H9 (cell line): ENCODE measurements at regions not wholly inside any gene's neighbourhood (a gene's known extent, or its start where the extent isn't known, plus 50 kb on each side); places are given as distances from the start of the nearest gene placed in this dataset.

Experiments used
- DNase-seq: peaks from one replicate; pipeline ENCODE4 v3.0.0-alpha.2; 2017
- H2AFZ ChIP-seq: one replicate; pipeline ENCODE4 v1.6.1; 2013; ENCODE audit warnings: mild to moderate bottlenecking, low read length, control low read depth, moderate library complexity
- H2AK5ac ChIP-seq: 2 replicates; pipeline ENCODE4 v1.6.1; 2013; ENCODE audit warnings: low read length, control low read depth, mixed read lengths; ENCODE audit not compliant: insufficient read length
- H2BK120ac ChIP-seq: one replicate; pipeline ENCODE4 v1.6.1; 2013; ENCODE audit warnings: low read depth, mild to moderate bottlenecking, low read length, control low read depth, inconsistent platforms; ENCODE audit not compliant: poor library complexity, severe bottlenecking
- H2BK12ac ChIP-seq: 2 replicates; pipeline ENCODE4 v1.6.1; 2013; ENCODE audit warnings: low read length, control low read depth, mixed read lengths, low read depth; ENCODE audit not compliant: insufficient read length
- H2BK15ac ChIP-seq: 2 replicates; pipeline ENCODE4 v1.6.1; 2013; ENCODE audit warnings: low read depth, low read length, control low read depth
- H2BK20ac ChIP-seq: one replicate; pipeline ENCODE4 v1.6.1; 2013; ENCODE audit warnings: low read depth, mild to moderate bottlenecking, low read length, control low read depth, inconsistent platforms; ENCODE audit not compliant: poor library complexity, severe bottlenecking
- H2BK5ac ChIP-seq: 2 replicates; pipeline ENCODE4 v1.6.1; 2013; ENCODE audit warnings: low read length, control low read depth, mixed read lengths; ENCODE audit not compliant: insufficient read length
- H3K14ac ChIP-seq: 2 replicates; pipeline ENCODE4 v1.6.1; 2013; ENCODE audit warnings: low read length, control low read depth; ENCODE audit not compliant: insufficient read depth
- H3K18ac ChIP-seq: 2 replicates; pipeline ENCODE4 v1.6.1; 2013; ENCODE audit warnings: low read depth, mild to moderate bottlenecking, mixed read lengths, low read length, control low read depth; ENCODE audit not compliant: insufficient read length
- H3K23ac ChIP-seq: 2 replicates; pipeline ENCODE4 v1.6.1; 2013; ENCODE audit warnings: low read length, control low read depth, mixed read lengths, low read depth; ENCODE audit not compliant: insufficient read length
- H3K23me2 ChIP-seq: 2 replicates; pipeline ENCODE4 v1.6.1; 2013; ENCODE audit warnings: low read depth, mild to moderate bottlenecking, mixed read lengths, low read length, control low read depth; ENCODE audit not compliant: insufficient read length, poor library complexity, severe bottlenecking
- H3K27ac ChIP-seq: 2 replicates; pipeline ENCODE4 v1.5.1; 2013; ENCODE audit warnings: low read length, control low read depth, mixed read lengths, low read depth; ENCODE audit not compliant: insufficient read length
- H3K27me3 ChIP-seq: 2 replicates; pipeline ENCODE4 v1.6.1; 2013; ENCODE audit warnings: low read length, control low read depth, inconsistent platforms; ENCODE audit not compliant: insufficient read depth
- H3K4ac ChIP-seq: 2 replicates; pipeline ENCODE4 v1.6.1; 2013; ENCODE audit warnings: low read depth, mild to moderate bottlenecking, control low read depth, inconsistent platforms, low read length, moderate library complexity
- H3K4me1 ChIP-seq: 2 replicates; pipeline ENCODE4 v1.6.1; 2013; ENCODE audit warnings: low read length, control low read depth, inconsistent platforms; ENCODE audit not compliant: insufficient read depth
- H3K4me2 ChIP-seq: 2 replicates; pipeline ENCODE4 v1.6.1; 2013; ENCODE audit warnings: low read length, control low read depth, mixed read lengths; ENCODE audit not compliant: insufficient read length, insufficient read depth
- H3K56ac ChIP-seq: 2 replicates; pipeline ENCODE4 v1.6.1; 2013; ENCODE audit warnings: low read depth, mild to moderate bottlenecking, mixed read lengths, low read length, control low read depth; ENCODE audit not compliant: insufficient read length
- H3K79me1 ChIP-seq: 2 replicates; pipeline ENCODE4 v1.6.1; 2013; ENCODE audit warnings: low read depth, mild to moderate bottlenecking, moderate library complexity, low read length, control low read depth, inconsistent platforms; ENCODE audit not compliant: insufficient read depth, poor library complexity, severe bottlenecking
- H3K79me2 ChIP-seq: 2 replicates; pipeline ENCODE4 v1.6.1; 2013; ENCODE audit warnings: low read length, control low read depth, inconsistent platforms; ENCODE audit not compliant: insufficient read depth
- H3K9ac ChIP-seq: 2 replicates; pipeline ENCODE4 v1.6.1; 2013; ENCODE audit warnings: low read length, control low read depth, mixed read lengths; ENCODE audit not compliant: insufficient read length; ENCODE audit errors: extremely low read depth
- H3K9me3 ChIP-seq: one replicate; pipeline ENCODE4 v1.6.1; 2013; ENCODE audit warnings: low read depth, low read length, inconsistent platforms; ENCODE audit not compliant: control insufficient read depth
- H3T11ph ChIP-seq: one replicate; pipeline ENCODE4 v1.6.1; 2013; ENCODE audit warnings: mild to moderate bottlenecking, low read length, control low read depth, inconsistent platforms
- H4K20me1 ChIP-seq: one replicate; pipeline ENCODE4 v1.6.1; 2013; ENCODE audit not compliant: control insufficient read depth, insufficient read length, insufficient read depth
- H4K5ac ChIP-seq: 2 replicates; pipeline ENCODE4 v1.6.1; 2013; ENCODE audit warnings: low read depth, mild to moderate bottlenecking, mixed read lengths, low read length, control low read depth; ENCODE audit not compliant: insufficient read length
- H4K8ac ChIP-seq: replicated peaks from 2 replicates; pipeline ENCODE4 v1.6.1; 2013; ENCODE audit warnings: low read length, control low read depth, mixed read lengths, low read depth; ENCODE audit not compliant: insufficient read length
- H4K91ac ChIP-seq: 2 replicates; pipeline ENCODE4 v1.6.1; 2013; ENCODE audit warnings: low read depth, mild to moderate bottlenecking, moderate library complexity, mixed read lengths, low read length, control low read depth; ENCODE audit not compliant: insufficient read length
- H3K27ac Mint-ChIP-seq, 3 experiments: 2 replicates in 2 of 3; 3 replicates in 1 of 3; pipeline ENCODE4 v1.8.0; 2020 to 2021; ENCODE audit warnings: mixed read lengths in 3 of 3, mild to moderate bottlenecking in 1 of 3, moderate library complexity in 1 of 3
- H3K27me3 Mint-ChIP-seq: 2 replicates; pipeline ENCODE4 v1.8.0; 2021; ENCODE audit warnings: low read depth, mild to moderate bottlenecking, moderate library complexity, mixed read lengths
- H3K36me3 Mint-ChIP-seq, 3 experiments: 2 replicates in 2 of 3; 3 replicates in 1 of 3; pipeline ENCODE4 v1.8.0; 2020 to 2021; ENCODE audit warnings: low read depth in 3 of 3, mixed read lengths in 3 of 3; ENCODE audit not compliant: insufficient read depth in 1 of 3
- H3K4me1 Mint-ChIP-seq, 2 experiments: 2 replicates each; pipeline ENCODE4 v1.8.0; 2020; ENCODE audit warnings: mixed read lengths in 2 of 2
- H3K4me3 Mint-ChIP-seq, 2 experiments: 2 replicates in 1 of 2; 3 replicates in 1 of 2; pipeline ENCODE4 v1.8.0; 2020 to 2021; ENCODE audit warnings: mild to moderate bottlenecking in 2 of 2, mixed read lengths in 2 of 2, moderate library complexity in 1 of 2
- H3K9me3 Mint-ChIP-seq, 2 experiments: 2 replicates in 1 of 2; 3 replicates in 1 of 2; pipeline ENCODE4 v1.8.0; 2020; ENCODE audit warnings: mild to moderate bottlenecking in 2 of 2, mixed read lengths in 2 of 2, moderate library complexity in 1 of 2
- CTCF ChIP-seq: fragments of 200-600 bp; sonication (generic); conservative IDR thresholded peaks from 3 replicates; pipeline ENCODE4 v1.8.0; 2021; ENCODE audit warnings: antibody characterized with exemption, mild to moderate bottlenecking
- WGBS: extraction: QIAGEN DNeasy Blood & Tissue Kit; methylation state at CpG from one replicate; pipeline ENCODE4 v1.1.7; 2013; ENCODE audit warnings: missing lambda C conversion rate, low lambda C conversion rate, mixed read lengths; ENCODE audit not compliant: insufficient read length; ENCODE audit errors: extremely low coverage; 5-methylcytosine and 5-hydroxymethylcytosine counted together

GRCh38 chr1:81690676-81691453 is 109.9 kb upstream of the ADGRL2 start:
- Histone ChIP-seq H4K8ac (no peak overlapping the region), H3K79me1 (no peaks in the 10 kb centered on the region), H3T11ph (no peak overlapping the region), H2BK12ac (no peak overlapping the region), H4K5ac (no peak overlapping the region), H4K20me1 (no peaks in the 10 kb centered on the region), H3K4ac (no peak overlapping the region), H3K18ac (no peak overlapping the region), H2BK120ac (no peak overlapping the region), H3K4me2 (no peak overlapping the region), H2BK5ac (no peak overlapping the region), H2BK15ac (no peak overlapping the region), H3K9ac (no peak overlapping the region), H3K23ac (no peak overlapping the region), H2AK5ac (no peak overlapping the region), H3K23me2 (no peaks in the 10 kb centered on the region), H3K79me2 (no peaks in the 10 kb centered on the region), H3K56ac (no peak overlapping the region), H3K27ac (no peak overlapping the region), H3K9me3 (no peaks in the 10 kb centered on the region), H3K14ac (no peak overlapping the region), H2BK20ac (no peak overlapping the region), H3K27me3 (no peaks in the 10 kb centered on the region), H2AFZ (no peak overlapping the region), H4K91ac (no peak overlapping the region), H3K4me1 (peaks cover 3% of the 10 kb centered on the region; the same call in 1 of the 2 replicates)
- WGBS = no CpG with 5 or more reads among the region's 5 CpGs
- H3K9me3 Mint-ChIP-seq = peaks cover 24 to 25% of the 10 kb centered on the region in 2 experiments
- H3K27ac Mint-ChIP-seq = no peak overlapping the region
- H3K27me3 Mint-ChIP-seq = no peaks in the 10 kb centered on the region
- H3K4me3 Mint-ChIP-seq = no peak overlapping the region
- peaks cover 14 to 32% (median 20%) of the 10 kb centered on the region in 3 experiments for H3K36me3 Mint-ChIP-seq
- DNase-seq = no peak
- H3K4me1 Mint-ChIP-seq = peaks cover 11 to 33% of the 10 kb centered on the region in 2 experiments
- no peak for TF ChIP-seq CTCF
